ENCODE measurements at regions not wholly inside any gene's neighbourhood (a gene's known extent, or its start where the extent isn't known, plus 50 kb on each side); places are given as distances from the start of the nearest gene placed in this dataset.

DNA sequence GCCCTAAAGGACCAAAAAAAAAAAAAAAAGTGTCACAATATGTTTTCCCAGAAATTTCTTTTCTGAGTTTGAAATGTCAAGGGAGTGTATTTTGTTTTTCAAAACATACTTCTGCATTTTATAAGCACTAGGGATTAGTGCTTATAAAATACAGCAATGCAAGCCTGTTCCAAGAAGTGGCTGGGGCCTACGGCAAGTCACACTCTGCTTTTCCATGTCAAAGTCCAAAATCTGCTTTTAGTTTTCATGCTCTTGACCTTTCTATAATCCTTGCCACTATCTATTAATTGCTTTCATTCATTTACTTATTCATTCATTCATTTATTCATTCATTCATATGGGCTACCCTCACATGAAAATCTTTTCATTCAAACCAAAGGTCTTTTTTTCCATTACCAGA, 100.1 kb upstream of the UXS1 start:
- in situ Hi-C loops (cut with MboI; ENCODE audit: low pct_unique_long_range_greater_than_20kb, low sequenced_read_pairs, unreplicated experiment), result no loop called here
- no peak for DNase-seq (ENCODE audit: low spot score)
- TF ChIP-seq, protein P1, sequence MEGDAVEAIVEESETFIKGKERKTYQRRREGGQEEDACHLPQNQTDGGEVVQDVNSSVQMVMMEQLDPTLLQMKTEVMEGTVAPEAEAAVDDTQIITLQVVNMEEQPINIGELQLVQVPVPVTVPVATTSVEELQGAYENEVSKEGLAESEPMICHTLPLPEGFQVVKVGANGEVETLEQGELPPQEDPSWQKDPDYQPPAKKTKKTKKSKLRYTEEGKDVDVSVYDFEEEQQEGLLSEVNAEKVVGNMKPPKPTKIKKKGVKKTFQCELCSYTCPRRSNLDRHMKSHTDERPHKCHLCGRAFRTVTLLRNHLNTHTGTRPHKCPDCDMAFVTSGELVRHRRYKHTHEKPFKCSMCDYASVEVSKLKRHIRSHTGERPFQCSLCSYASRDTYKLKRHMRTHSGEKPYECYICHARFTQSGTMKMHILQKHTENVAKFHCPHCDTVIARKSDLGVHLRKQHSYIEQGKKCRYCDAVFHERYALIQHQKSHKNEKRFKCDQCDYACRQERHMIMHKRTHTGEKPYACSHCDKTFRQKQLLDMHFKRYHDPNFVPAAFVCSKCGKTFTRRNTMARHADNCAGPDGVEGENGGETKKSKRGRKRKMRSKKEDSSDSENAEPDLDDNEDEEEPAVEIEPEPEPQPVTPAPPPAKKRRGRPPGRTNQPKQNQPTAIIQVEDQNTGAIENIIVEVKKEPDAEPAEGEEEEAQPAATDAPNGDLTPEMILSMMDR (IDR thresholded peaks at IDR 0.05; ENCODE audit: extremely low read depth, insufficient read depth, missing control alignments), result no peak

GRCh38 chr2:106293271-106293783, 99.2 kb upstream of the UXS1 start:
- DNase-seq (ENCODE audit: low spot score), result no peak
- in situ Hi-C loops (cut with MboI; ENCODE audit: low pct_unique_long_range_greater_than_20kb, low sequenced_read_pairs, unreplicated experiment), result no loop called here
- TF ChIP-seq, protein P1 (IDR thresholded peaks at IDR 0.05; ENCODE audit: extremely low read depth, insufficient read depth, missing control alignments), result no peak

DNA sequence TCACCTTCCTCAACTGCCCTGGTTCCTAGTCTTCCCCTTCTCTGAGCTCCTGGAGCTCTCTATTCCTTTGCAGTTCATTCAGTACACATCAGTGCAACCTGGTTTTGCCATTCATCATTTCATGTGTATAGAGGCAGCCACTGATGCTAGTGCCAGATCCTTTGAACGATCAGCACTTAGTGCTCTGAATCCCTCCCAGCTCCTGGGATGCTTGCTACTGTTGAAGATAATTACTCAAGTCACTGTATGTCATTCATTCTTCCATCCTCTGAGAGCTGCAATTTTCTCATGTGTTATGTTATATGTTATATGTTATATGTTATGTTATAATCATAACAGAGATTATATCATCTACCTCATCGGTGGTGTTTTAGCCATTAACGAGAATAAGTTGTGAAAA, 98.5 kb upstream of the UXS1 start:
- TF ChIP-seq, protein P1 (IDR thresholded peaks at IDR 0.05; ENCODE audit: extremely low read depth, insufficient read depth, missing control alignments), result no peak
- DNase-seq (ENCODE audit: low spot score), result no peak
- in situ Hi-C loops (cut with MboI; ENCODE audit: low pct_unique_long_range_greater_than_20kb, low sequenced_read_pairs, unreplicated experiment), result no loop called here

GRCh38 chr2:106288873-106289272, 94.8 kb upstream of the UXS1 start:
- in situ Hi-C loops (cut with MboI; ENCODE audit: low pct_unique_long_range_greater_than_20kb, low sequenced_read_pairs, unreplicated experiment), result no loop called here
- DNase-seq (ENCODE audit: low spot score), result no peak
- TF ChIP-seq, protein P1 (IDR thresholded peaks at IDR 0.05; ENCODE audit: extremely low read depth, insufficient read depth, missing control alignments), result no peak

GRCh38 chr2:106285237-106285829, 91.2 kb upstream of the UXS1 start:
- TF ChIP-seq, protein P1 (IDR thresholded peaks at IDR 0.05; ENCODE audit: extremely low read depth, insufficient read depth, missing control alignments), result no peak
- in situ Hi-C loops (cut with MboI; ENCODE audit: low pct_unique_long_range_greater_than_20kb, low sequenced_read_pairs, unreplicated experiment), result no loop called here
- no peak for DNase-seq (ENCODE audit: low spot score)

GRCh38 chr2:106284691-106285202, 90.6 kb upstream of the UXS1 start:
- DNase-seq (ENCODE audit: low spot score), result no peak
- in situ Hi-C loops (cut with MboI; ENCODE audit: low pct_unique_long_range_greater_than_20kb, low sequenced_read_pairs, unreplicated experiment), result no loop called here
- TF ChIP-seq, protein P1 (IDR thresholded peaks at IDR 0.05; ENCODE audit: extremely low read depth, insufficient read depth, missing control alignments), result no peak
